ENCODE measurements at regions not wholly inside any gene's neighbourhood (a gene's known extent, or its start where the extent isn't known, plus 50 kb on each side); places are given as distances from the start of the nearest gene placed in this dataset.

- H3K9me3 ChIP-seq (ENCODE audit: low read length), result no peaks in the 10 kb centered on the region
- no peak overlapping the region for H3K27ac ChIP-seq (ENCODE audit: low read depth, low read length)
- no peaks in the 10 kb centered on the region for H3K36me3 ChIP-seq (ENCODE audit: insufficient read depth, low read length)
- H3K4me3 ChIP-seq (ENCODE audit: low read depth in 1 of 2, low read length in 2 of 2), result no peak overlapping the region
- no peak overlapping the region for H3K9ac ChIP-seq (ENCODE audit: low read length)
- no peaks in the 10 kb centered on the region for H3K27me3 ChIP-seq (ENCODE audit: control insufficient read depth in 1 of 2, insufficient read depth in 2 of 2, low read length in 2 of 2)
- no peaks in the 10 kb centered on the region for H3K4me1 ChIP-seq (ENCODE audit: insufficient read depth, low read length)
These were observed 185.1 kb downstream of the CLIC5 start for GRCh38 chr6:45830441-45831139.

GRCh38 chr6:45829873-45830272 lies 185.8 kb downstream of the CLIC5 start:
- no peaks in the 10 kb centered on the region for H3K4me1 ChIP-seq (ENCODE audit: insufficient read depth, low read length)
- no peaks in the 10 kb centered on the region for H3K36me3 ChIP-seq (ENCODE audit: insufficient read depth, low read length)
- no peak overlapping the region for H3K9ac ChIP-seq (ENCODE audit: low read length)
- H3K9me3 ChIP-seq (ENCODE audit: low read length), result no peaks in the 10 kb centered on the region
- H3K27ac ChIP-seq (ENCODE audit: low read depth, low read length), result no peak overlapping the region
- H3K27me3 ChIP-seq (ENCODE audit: control insufficient read depth in 1 of 2, insufficient read depth in 2 of 2, low read length in 2 of 2), result no peaks in the 10 kb centered on the region
- H3K4me3 ChIP-seq (ENCODE audit: low read depth in 1 of 2, low read length in 2 of 2), result no peak overlapping the region

- Histone ChIP-seq H3K27me3 (ENCODE audit: control insufficient read depth in 1 of 2, insufficient read depth in 2 of 2, low read length in 2 of 2) (no peaks in the 10 kb centered on the region), H3K4me1 (ENCODE audit: insufficient read depth, low read length) (no peaks in the 10 kb centered on the region), H3K36me3 (ENCODE audit: insufficient read depth, low read length) (no peaks in the 10 kb centered on the region), H3K27ac (ENCODE audit: low read depth, low read length) (no peak overlapping the region), H3K9me3 (ENCODE audit: low read length) (no peaks in the 10 kb centered on the region), H3K9ac (ENCODE audit: low read length) (no peak overlapping the region), H3K4me3 (ENCODE audit: low read depth in 1 of 2, low read length in 2 of 2) (no peak overlapping the region)
These were observed 187.6 kb downstream of the CLIC5 start for GRCh38 chr6:45827952-45828530.

DNA sequence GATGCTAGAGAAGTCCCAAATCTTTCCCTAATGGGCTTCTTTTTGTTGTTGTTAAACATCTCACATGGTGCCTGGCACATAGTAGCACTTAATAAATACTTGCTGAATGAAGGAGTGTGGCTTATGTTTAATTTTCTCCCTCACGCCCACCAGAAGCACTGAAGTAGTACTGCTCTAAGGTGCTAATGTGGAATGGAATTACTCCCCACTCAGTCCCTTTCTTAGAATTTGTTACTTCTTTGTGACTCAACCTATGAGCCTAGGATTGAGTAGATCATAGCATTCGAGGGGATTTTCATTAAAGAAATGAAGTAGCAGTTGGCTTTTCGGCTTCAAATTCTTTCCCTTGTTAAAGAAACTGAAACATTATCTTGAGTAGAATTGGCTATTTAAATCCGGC lies 192.8 kb downstream of the CLIC5 start:
- no peak overlapping the region for H3K9ac ChIP-seq (ENCODE audit: low read length)
- no peaks in the 10 kb centered on the region for H3K9me3 ChIP-seq (ENCODE audit: low read length)
- H3K27ac ChIP-seq (ENCODE audit: low read depth, low read length), result no peak overlapping the region
- H3K4me3 ChIP-seq (ENCODE audit: low read depth in 1 of 2, low read length in 2 of 2), result no peak overlapping the region
- H3K36me3 ChIP-seq (ENCODE audit: insufficient read depth, low read length), result no peaks in the 10 kb centered on the region
- H3K27me3 ChIP-seq (ENCODE audit: control insufficient read depth in 1 of 2, insufficient read depth in 2 of 2, low read length in 2 of 2), result no peaks in the 10 kb centered on the region
- H3K4me1 ChIP-seq (ENCODE audit: insufficient read depth, low read length), result no peaks in the 10 kb centered on the region

DNA sequence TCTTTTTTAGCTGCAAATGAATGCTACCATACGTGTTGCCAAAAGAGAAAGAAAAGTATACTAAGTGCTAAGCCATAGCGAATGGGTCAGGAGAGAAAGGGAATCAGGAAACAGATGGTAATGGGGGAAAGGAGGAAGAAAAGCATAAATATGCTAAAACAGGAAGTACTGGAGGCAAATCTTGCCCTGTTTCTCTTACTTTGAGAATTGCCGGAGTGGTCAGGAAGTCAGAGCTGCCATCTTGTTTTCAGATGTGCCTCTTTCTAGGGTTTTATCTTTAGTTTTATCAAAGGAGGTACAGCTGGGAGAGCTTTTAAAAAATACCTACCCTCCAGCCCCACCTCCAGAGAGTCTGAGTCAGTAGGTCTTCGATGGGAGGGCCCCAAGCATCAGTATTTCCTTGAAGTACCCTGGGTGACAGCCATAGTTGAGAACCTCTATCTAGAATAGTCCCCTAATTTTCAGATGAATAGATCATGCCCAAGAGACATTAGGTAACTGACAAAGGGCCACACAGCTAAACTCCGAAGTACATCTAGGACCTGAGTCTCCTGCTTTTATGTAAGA lies 193.3 kb downstream of the CLIC5 start:
- Histone ChIP-seq H3K27ac (ENCODE audit: low read depth, low read length) (no peak overlapping the region), H3K36me3 (ENCODE audit: insufficient read depth, low read length) (no peaks in the 10 kb centered on the region), H3K9me3 (ENCODE audit: low read length) (no peaks in the 10 kb centered on the region), H3K27me3 (ENCODE audit: control insufficient read depth in 1 of 2, insufficient read depth in 2 of 2, low read length in 2 of 2) (no peaks in the 10 kb centered on the region), H3K4me3 (ENCODE audit: low read depth in 1 of 2, low read length in 2 of 2) (no peak overlapping the region), H3K4me1 (ENCODE audit: insufficient read depth, low read length) (no peaks in the 10 kb centered on the region), H3K9ac (ENCODE audit: low read length) (no peak overlapping the region)

DNA sequence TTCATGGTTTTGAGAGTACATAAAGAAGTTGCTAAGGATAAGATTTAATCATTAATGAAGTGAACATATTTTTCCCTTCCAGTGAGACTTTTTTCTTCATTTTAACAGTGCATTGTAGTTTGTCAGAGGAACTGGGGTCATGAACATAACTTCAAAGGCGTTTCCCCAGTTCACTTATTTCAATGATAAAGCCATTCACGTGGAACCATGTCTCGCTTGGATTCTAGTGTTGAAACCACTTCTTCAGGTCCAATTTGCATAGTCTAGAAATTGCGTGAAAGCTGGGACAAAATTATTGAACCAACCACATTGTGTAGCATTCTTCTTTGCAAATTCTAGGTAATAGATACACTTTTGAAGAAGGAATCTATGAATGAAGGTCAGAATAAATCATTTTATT lies 197.0 kb downstream of the CLIC5 start:
- H3K4me3 ChIP-seq (ENCODE audit: low read depth in 1 of 2, low read length in 2 of 2), result no peak overlapping the region
- no peak overlapping the region for H3K27ac ChIP-seq (ENCODE audit: low read depth, low read length)
- no peaks in the 10 kb centered on the region for H3K4me1 ChIP-seq (ENCODE audit: insufficient read depth, low read length)
- H3K9me3 ChIP-seq (ENCODE audit: low read length), result no peaks in the 10 kb centered on the region
- no peak overlapping the region for H3K9ac ChIP-seq (ENCODE audit: low read length)
- H3K36me3 ChIP-seq (ENCODE audit: insufficient read depth, low read length), result no peaks in the 10 kb centered on the region
- no peaks in the 10 kb centered on the region for H3K27me3 ChIP-seq (ENCODE audit: control insufficient read depth in 1 of 2, insufficient read depth in 2 of 2, low read length in 2 of 2)

- H3K9me3 ChIP-seq (ENCODE audit: low read length), result no peaks in the 10 kb centered on the region
- H3K9ac ChIP-seq (ENCODE audit: low read length), result no peak overlapping the region
- no peaks in the 10 kb centered on the region for H3K27me3 ChIP-seq (ENCODE audit: control insufficient read depth in 1 of 2, insufficient read depth in 2 of 2, low read length in 2 of 2)
- no peak overlapping the region for H3K27ac ChIP-seq (ENCODE audit: low read depth, low read length)
- no peaks in the 10 kb centered on the region for H3K4me1 ChIP-seq (ENCODE audit: insufficient read depth, low read length)
- H3K36me3 ChIP-seq (ENCODE audit: insufficient read depth, low read length), result no peaks in the 10 kb centered on the region
- H3K4me3 ChIP-seq (ENCODE audit: low read depth in 1 of 2, low read length in 2 of 2), result no peak overlapping the region
These were observed 198.9 kb downstream of the CLIC5 start for GRCh38 chr6:45816674-45817297.

DNA sequence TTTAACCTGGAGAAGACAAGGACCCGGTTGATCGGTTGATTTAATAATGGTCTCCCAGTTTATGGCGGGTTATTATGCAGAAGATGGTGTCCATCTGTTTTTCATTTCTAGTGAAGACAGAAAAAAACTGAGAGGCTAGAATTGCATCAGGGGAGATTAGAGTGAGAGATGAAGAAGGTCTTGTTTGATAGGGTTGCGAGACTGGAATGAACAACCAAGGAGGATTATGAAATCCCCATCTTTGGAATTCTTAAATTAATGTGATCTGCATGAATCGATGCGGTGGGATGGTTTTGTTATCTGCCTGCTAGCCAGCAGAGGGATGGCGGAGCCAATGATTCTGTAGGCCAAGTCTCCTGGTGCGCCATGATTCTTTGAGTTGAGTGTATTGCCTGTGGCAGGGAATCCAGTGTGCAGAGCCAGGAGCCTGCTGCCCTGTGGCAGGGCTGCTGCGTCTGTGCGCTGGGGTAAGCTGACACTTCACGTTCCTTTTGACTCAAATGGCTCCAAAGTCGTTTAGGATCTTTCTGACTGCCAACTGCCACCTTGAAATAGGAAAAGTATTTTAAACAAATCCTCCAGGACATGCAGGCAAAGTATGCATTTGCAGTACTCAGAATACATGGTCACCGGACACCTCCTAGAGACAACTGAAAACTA lies 200.1 kb downstream of the CLIC5 start:
- Histone ChIP-seq H3K4me1 (ENCODE audit: insufficient read depth, low read length) (no peaks in the 10 kb centered on the region), H3K36me3 (ENCODE audit: insufficient read depth, low read length) (no peaks in the 10 kb centered on the region), H3K27me3 (ENCODE audit: control insufficient read depth in 1 of 2, insufficient read depth in 2 of 2, low read length in 2 of 2) (no peaks in the 10 kb centered on the region), H3K9ac (ENCODE audit: low read length) (no peak overlapping the region), H3K4me3 (ENCODE audit: low read depth in 1 of 2, low read length in 2 of 2) (no peak overlapping the region), H3K9me3 (ENCODE audit: low read length) (no peaks in the 10 kb centered on the region), H3K27ac (ENCODE audit: low read depth, low read length) (no peak overlapping the region)

- no peaks in the 10 kb centered on the region for H3K4me1 ChIP-seq (ENCODE audit: insufficient read depth, low read length)
- H3K9me3 ChIP-seq (ENCODE audit: low read length), result no peaks in the 10 kb centered on the region
These were observed 200.9 kb downstream of the CLIC5 start for GRCh38 chr6:45814772-45815171.

GRCh38 chr6:45813943-45814342 lies 201.7 kb downstream of the CLIC5 start:
- no peak overlapping the region for H3K9ac ChIP-seq (ENCODE audit: low read length)
- no peaks in the 10 kb centered on the region for H3K27me3 ChIP-seq (ENCODE audit: control insufficient read depth in 1 of 2, insufficient read depth in 2 of 2, low read length in 2 of 2)
- no peak overlapping the region for H3K27ac ChIP-seq (ENCODE audit: low read depth, low read length)
- H3K4me1 ChIP-seq (ENCODE audit: insufficient read depth, low read length), result no peaks in the 10 kb centered on the region
- no peak overlapping the region for H3K4me3 ChIP-seq (ENCODE audit: low read depth in 1 of 2, low read length in 2 of 2)
- no peaks in the 10 kb centered on the region for H3K9me3 ChIP-seq (ENCODE audit: low read length)
- no peaks in the 10 kb centered on the region for H3K36me3 ChIP-seq (ENCODE audit: insufficient read depth, low read length)

More at GRCh38 chr6:45814772-45815171, 200.9 kb downstream of the CLIC5 start:
- H3K36me3 ChIP-seq (ENCODE audit: insufficient read depth, low read length), result no peaks in the 10 kb centered on the region
- no peak overlapping the region for H3K4me3 ChIP-seq (ENCODE audit: low read depth in 1 of 2, low read length in 2 of 2)
- no peak overlapping the region for H3K9ac ChIP-seq (ENCODE audit: low read length)
- H3K27ac ChIP-seq (ENCODE audit: low read depth, low read length), result no peak overlapping the region
- H3K27me3 ChIP-seq (ENCODE audit: control insufficient read depth in 1 of 2, insufficient read depth in 2 of 2, low read length in 2 of 2), result no peaks in the 10 kb centered on the region

DNA sequence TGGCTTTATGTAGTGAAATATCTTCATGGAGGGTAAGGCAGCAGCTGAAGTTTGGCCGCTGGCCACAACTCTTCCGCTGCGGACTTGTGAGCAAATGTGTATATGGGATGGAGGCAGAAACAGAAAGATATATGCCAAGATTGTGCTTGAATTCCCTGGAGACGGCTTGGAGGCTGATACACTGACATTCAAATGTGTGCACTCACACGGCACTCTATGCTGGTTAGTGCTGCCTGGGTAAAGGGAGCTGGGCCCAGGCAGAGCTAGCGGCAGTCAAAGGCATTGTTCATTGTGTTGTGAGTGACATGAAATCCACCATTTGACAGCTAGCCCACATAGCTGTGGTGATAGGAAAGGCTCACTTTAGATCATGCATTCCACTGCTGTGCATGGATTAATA lies 202.7 kb downstream of the CLIC5 start:
- no peak overlapping the region for H3K9ac ChIP-seq (ENCODE audit: low read length)
- H3K27ac ChIP-seq (ENCODE audit: low read depth, low read length), result no peak overlapping the region
- H3K27me3 ChIP-seq (ENCODE audit: control insufficient read depth in 1 of 2, insufficient read depth in 2 of 2, low read length in 2 of 2), result no peaks in the 10 kb centered on the region
- H3K4me1 ChIP-seq (ENCODE audit: insufficient read depth, low read length), result no peaks in the 10 kb centered on the region
- no peaks in the 10 kb centered on the region for H3K36me3 ChIP-seq (ENCODE audit: insufficient read depth, low read length)
- H3K9me3 ChIP-seq (ENCODE audit: low read length), result no peaks in the 10 kb centered on the region
- H3K4me3 ChIP-seq (ENCODE audit: low read depth in 1 of 2, low read length in 2 of 2), result no peak overlapping the region

Data from muscle layer of colon (tissue), 2 donors.